ENCODE measurements at regions not wholly inside any gene's neighbourhood (a gene's known extent, or its start where the extent isn't known, plus 50 kb on each side); places are given as distances from the start of the nearest gene placed in this dataset.
A peak's percentile ranks its signal among the peaks of the same experiment; 100 is the strongest.
"Not testable (repeated sequence)": the region's sequence is repeated elsewhere in the genome, so short reads cannot be mapped to it uniquely, and the experiment has no call there.

DNA sequence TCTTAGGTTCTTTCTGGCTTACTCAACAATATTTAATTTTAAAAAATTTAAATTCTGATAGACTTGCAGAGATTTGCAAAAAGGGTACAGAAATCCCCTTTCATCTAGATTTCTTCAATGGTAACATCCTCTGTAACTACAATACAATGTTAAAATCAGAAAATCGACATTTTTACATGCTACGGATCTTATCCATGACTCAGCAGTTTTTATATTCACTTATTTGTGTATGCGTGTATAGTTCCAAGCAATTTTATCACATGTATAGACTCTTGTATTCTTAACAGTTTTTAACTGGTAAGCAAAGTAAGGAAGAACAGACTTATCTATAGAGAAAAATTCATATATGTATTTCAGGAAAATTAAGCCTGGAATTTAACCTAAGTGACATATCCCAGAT lies 256.1 kb upstream of the MEX3C start:
- no peak for DNase-seq (ENCODE audit: low spot score)

DNA sequence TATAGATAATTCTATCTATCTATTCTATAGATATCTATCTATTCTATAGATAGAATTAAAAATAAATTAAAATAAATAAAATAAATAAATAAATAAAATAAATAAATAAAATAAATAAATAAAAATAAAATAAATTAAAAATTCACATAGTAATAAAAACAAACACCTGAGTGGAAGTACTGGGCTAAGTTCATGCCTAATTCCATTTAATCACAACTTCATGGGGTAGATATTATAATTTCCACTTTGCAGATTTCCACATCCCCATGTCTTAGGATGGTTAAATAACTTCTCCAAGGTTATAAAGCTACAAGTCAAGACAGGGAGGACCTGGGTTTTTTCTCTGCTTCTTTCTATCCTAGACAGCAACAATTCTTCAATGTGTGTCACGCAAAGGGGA lies 261.4 kb upstream of the MEX3C start:
- DNase-seq (ENCODE audit: low spot score): no peak

DNA sequence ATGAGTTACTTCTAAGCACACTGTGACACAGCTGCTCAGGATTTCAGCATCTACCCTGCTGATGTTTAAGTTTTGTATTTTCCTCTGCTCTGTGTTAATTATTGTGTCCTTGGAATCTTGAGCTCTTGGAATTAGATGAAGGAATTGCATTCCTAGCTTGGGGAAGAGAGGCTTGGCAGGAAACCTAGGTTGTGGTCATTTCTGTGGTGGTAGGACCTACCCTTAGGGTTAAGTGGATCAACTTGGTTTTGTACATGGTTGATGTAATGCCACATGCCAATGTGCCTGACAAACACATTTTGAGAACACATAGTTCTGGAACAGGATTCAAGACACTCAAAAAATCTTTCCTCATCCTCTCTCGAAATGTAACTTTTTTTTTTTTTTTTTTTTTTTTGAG lies 264.5 kb upstream of the MEX3C start:
- no peak for DNase-seq (ENCODE audit: low spot score)

DNA sequence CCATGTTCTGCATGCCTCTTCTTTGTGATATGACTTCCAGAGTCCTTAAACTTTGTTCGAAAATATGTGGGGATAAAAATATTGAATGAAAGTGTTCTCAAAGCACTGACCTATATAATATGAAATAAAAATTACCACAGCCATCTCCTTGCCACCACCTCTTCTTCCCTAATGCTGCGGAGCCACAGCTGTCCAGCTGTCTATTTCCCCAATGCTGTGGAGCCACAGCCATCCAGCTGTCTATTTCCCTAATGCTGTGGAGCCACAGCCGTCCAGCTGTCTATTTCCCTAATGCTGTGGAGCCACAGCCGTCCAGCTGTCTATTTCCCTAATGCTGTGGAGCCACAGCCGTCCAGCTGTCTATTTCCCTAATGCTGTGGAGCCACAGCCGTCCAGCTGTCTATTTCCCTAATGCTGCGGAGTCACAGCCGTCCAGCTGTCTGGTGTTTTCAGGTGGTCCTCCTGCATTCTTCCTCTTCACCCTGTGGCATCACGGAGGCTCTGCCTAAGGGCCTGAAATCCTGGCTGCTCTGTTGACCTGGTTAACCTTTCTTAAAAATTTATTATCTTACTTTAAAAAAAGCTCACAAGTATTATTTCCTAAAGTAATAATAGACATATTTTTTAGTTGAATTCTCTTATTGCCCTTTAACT lies 266.1 kb upstream of the MEX3C start:
- DNase-seq (ENCODE audit: low spot score): no peak

GRCh38 chr18:51478908-51479307 lies 281.4 kb upstream of the MEX3C start:
- no peak for DNase-seq (ENCODE audit: low spot score)

- no peak for DNase-seq (ENCODE audit: low spot score)
These were observed 282.3 kb upstream of the MEX3C start for GRCh38 chr18:51479736-51480135.

DNA sequence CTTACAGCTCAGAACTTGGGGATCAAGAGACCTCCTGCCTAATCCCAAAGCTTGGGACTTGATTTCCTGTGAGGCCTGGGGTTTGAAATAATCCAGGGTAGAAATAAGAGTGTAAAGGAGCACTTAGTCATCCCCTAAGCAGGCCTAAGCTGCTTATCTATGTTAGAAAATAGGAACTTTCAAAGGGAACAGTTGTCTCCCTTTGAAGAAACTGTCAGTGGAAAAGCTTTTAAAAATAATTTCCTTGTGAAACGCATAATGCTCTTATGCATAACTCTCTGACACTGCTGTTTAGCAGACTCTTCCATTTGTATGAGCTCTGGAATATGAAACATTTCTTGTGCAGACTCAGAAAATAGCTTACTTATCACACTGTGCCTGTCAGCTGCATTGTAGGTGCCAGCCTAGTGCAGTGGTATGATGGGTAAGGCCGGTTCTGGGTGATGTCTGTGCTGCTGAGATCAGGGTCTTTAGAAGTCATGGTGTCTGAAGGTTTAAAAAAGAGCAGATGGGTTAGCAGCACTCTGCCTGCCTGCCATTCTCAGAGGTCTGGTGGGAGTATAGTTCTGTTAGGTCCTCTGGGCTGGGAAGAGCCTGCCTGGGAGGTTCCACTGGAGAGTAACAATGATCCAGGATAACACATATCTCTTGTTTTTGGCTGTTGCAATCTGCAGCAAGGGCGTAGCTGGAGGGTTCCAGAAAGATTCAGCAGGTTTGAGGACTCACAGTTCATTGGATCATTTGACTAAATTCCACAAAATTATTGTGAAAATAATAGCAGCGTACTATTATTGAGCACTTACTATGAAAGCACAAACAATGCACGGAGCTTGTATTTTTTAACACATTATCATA lies 283.2 kb upstream of the MEX3C start:
- no peak for DNase-seq (ENCODE audit: low spot score)

DNA sequence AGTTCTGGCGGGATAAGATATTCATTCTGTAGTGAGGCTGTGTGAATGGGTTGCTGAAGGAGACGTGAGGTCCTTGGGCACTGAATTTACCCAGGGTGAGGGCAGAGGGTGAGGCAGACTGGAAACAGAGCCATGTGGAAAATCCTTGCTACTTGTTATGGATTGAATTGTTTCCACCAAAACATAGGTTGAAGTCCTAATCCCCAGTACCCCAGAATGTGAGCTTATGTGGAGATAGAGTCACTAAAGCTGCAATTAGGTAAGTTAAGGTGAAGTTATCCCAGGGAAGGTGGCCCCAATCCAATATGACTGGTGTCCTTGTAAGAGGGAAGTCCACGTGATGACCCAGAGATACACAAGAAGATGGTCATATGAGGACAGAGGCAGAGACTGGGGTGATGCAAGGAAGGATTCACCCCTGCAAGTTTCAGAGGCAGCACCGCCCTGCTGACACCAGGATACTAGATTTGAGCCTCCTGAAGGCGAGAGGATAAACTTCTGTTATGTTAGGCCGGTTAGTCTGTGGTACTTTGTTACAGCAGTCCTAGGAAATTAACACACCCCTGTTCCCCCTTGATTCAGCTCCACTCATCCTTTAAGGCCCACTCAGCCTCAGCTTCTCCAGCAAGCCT lies 289.4 kb upstream of the MEX3C start:
- DNase-seq (ENCODE audit: low spot score): no peak

DNA sequence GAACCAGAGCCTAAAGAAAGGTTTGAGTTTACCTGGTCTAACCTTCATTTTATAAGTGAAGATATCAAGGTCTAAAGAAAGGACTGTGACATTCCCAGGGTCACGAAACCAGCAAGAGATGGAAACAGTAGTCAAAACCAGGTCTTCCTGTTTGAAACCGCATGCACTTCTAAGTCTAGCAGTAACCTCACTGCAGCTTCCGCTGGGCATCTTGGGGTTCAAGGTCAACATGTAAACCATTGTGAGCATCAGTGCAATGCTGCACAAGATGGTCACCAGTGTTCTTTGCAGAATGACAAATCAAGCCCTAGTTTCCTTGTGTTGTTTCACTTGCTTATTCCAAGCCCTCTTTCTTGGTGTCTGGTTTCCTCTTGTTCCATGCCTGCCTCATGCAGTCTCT lies 292.9 kb upstream of the MEX3C start:
- DNase-seq (ENCODE audit: low spot score): no peak

- DNase-seq (ENCODE audit: low spot score): no peak
These were observed 293.4 kb upstream of the MEX3C start for GRCh38 chr18:51490860-51491259.

DNA sequence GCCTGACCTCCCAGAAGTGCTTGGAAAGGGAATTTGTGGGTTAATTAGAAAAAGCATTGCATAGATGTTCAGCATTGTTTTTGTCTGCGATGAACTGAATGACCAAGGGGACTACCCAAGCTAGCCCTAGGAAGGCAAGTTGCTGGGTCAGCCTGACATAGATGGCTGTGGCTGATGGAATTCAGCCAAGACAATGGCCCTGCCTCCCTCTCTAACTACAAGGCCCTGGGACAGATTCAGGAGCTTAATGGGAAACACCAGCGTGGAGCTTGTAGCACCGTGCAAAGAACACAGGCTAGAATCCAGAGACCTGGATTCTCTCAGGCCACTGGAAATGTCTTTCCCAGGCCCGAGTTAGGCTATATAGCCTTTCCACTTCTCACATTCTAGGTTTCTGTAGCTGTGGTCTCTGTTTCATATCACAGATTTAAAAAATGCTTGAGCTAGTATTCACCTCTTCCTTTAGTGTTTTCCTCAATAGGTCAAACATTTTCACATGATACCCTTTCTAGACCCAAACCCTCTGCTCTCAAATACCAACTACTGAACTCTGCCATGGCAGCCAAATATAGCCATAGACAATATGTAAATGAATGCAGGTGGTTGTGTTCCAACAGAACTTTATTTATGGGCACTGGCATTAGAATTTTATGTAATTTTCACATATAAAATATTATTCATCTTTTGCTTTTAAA lies 294.3 kb upstream of the MEX3C start:
- no peak for DNase-seq (ENCODE audit: low spot score)

- DNase-seq (ENCODE audit: low spot score): no peak
These were observed 300.8 kb upstream of the MEX3C start for GRCh38 chr18:51498085-51498855.

GRCh38 chr18:51503351-51503750 lies 305.9 kb upstream of the MEX3C start:
- DNase-seq (ENCODE audit: low spot score): no peak

DNA sequence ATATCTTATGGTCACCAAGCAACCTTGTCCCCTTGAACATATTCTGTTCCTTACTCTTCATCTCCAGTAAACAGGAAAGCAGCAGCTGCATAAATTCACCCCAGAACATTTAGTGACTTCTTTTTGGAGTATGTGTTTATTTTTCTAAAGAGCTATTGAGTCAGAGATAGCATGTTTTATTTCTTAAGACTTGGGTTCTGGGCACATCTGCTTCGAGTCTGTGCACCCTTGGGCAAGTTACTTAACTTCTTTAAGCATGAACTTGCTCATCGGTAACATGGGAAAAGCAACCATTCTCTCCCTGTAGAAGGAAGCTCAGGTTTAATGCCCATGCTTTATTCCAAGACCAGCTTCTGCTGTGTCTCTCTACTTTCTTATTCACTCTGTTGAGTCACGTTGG lies 309.3 kb upstream of the MEX3C start:
- no peak for DNase-seq (ENCODE audit: low spot score)

DNA sequence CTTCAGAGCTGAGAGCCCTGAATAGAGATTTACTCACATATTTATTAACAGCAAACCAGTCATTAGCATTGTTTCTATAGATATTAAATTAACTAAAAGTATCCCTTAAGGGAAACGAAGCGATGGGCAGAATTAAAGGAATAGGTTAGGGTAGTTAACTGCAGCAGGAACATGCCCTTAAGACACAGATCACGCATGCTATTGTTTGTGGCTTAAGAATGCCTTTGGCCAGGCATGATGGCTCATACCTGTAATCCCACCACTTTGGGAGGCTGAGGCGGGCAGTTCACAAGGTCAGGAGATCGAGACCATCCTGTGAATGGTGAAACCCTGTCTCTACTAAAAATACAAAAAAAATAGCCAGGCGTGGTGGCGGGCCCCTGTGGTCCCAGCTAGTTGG lies 310.9 kb upstream of the MEX3C start:
- not testable (repeated sequence) for DNase-seq (ENCODE audit: low spot score)

GRCh38 chr18:51510020-51510419 lies 312.5 kb upstream of the MEX3C start:
- no peak for DNase-seq (ENCODE audit: low spot score)

DNA sequence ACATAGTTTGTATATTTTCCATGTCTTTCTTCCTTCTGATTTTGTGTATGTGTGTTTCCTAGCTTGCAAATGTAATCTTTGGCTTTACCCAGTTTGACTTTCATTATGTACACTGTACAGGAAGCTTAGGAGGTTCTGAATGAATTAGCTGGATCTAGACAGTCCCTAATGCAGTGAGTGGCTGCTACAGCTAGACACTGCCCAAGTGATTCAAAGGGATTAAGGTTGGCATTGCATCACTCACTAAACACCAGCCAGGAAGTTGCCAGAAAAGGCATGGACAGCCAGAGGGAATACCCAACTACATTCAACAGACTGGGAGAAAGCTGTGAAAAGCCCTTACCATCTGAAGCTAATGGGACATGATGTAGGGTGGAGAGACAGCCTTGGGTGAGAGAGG lies 316.0 kb upstream of the MEX3C start:
- no peak for DNase-seq (ENCODE audit: low spot score)

DNA sequence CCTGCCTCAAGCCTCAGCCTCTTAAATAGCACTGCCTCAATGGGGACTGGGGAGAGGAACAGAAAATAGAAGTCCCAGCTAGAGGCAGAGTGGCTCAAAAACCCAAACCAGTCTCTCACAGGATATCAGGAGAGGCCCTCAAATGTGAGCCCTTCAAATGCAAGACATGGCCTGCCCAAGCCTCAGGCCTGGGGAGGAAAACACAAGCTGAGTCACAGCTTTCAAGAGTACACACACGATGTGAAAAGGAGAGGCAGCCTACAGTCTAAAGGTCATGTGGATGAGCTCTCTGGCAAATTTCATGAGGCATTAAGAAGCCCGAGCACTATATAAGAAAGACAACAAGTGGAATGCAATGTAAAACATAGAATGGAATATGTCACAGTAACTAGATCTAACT lies 316.6 kb upstream of the MEX3C start:
- DNase-seq (ENCODE audit: low spot score): no peak

GRCh38 chr18:51516478-51517038 lies 319.1 kb upstream of the MEX3C start:
- DNase-seq (ENCODE audit: low spot score): peak; percentile 18

DNA sequence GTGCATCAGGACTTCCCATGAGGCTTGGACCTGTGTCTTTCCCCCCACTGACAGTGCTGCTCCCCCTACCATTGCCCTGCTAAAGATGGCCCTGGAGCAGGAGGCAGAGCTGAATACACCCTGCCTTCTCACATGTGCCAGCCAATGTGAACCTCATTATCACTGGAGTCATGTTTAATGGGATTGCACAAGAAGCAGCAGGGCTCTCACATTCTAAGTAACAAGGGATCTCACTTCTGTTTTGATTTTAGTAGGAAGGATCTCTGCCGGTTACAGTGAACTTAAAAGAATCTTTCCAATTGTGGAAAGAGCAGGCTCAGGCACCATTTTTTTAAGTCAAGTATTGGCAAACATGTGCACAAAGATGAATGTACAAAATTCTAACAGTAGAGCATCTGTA lies 322.1 kb upstream of the MEX3C start:
- no peak for DNase-seq (ENCODE audit: low spot score)

DNA sequence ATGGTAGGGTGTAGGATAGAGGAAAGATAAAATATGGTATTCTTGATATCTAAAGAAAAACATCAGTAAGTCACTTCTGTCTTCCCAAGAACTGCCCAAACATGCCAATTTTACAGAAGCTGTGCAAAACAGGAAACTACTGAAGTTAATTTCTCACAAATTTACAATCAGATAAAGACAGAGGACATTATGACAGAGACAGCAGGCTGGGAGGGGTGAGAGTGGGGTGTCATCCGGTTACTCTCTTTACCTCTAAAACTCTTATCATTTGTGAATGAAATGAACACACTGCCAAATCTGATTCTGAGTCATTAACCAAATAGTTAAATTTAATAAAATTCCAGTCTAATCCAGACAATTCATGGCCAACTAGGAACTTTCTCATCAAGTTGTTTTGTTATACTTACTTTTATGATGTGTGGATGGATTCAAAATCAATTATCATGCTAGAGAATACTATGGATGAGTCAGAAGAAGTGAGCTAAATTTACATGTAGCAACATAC lies 323.2 kb upstream of the MEX3C start:
- no peak for DNase-seq (ENCODE audit: low spot score)

Measured in SW480 (cell line).